ENCODE measurements at regions not wholly inside any gene's neighbourhood (a gene's known extent, or its start where the extent isn't known, plus 50 kb on each side); places are given as distances from the start of the nearest gene placed in this dataset.

GRCh38 chr9:16143947-16144890 lies 591.4 kb downstream of the CCDC171 start:
- H2BK20ac ChIP-seq (ENCODE audit: low read depth, low read length, poor library complexity, severe bottlenecking), result no peak overlapping the region
- no peak overlapping the region for H3T11ph ChIP-seq (ENCODE audit: low read length)
- H2BK12ac ChIP-seq (ENCODE audit: insufficient read length, low read depth, low read length), result no peak overlapping the region
- Mint-ChIP-seq H3K27me3 (ENCODE audit: low read depth) (no peaks in the 10 kb centered on the region), H3K36me3 (ENCODE audit: insufficient read depth in 1 of 3, low read depth in 3 of 3) (no peaks in the 10 kb centered on the region), H3K4me3 (no peak overlapping the region), H3K4me1 (peaks cover 9 to 12% of the 10 kb centered on the region in 2 experiments), H3K9me3 (no peaks in the 10 kb centered on the region; a peak in 1 of 5 replicates), H3K27ac (peak overlapping the region in 1 of 3 experiments; percentile 4; a peak in 1 of 7 replicates)
- no peaks in the 10 kb centered on the region for H3K79me2 ChIP-seq (ENCODE audit: insufficient read depth, low read length)
- no peak overlapping the region for H3K23ac ChIP-seq (ENCODE audit: insufficient read length, low read depth, low read length)
- H4K91ac ChIP-seq (ENCODE audit: insufficient read length, low read depth, low read length), result no peak overlapping the region
- no peak overlapping the region for H2BK120ac ChIP-seq (ENCODE audit: low read depth, low read length, poor library complexity, severe bottlenecking)
- H3K27ac ChIP-seq (ENCODE audit: insufficient read length, low read depth, low read length), result no peak overlapping the region
- H2AK5ac ChIP-seq (ENCODE audit: insufficient read length, low read length), result no peak overlapping the region
- no peak overlapping the region for H2BK5ac ChIP-seq (ENCODE audit: insufficient read length, low read length)
- H3K18ac ChIP-seq (ENCODE audit: insufficient read length, low read depth, low read length), result no peak overlapping the region
- H4K5ac ChIP-seq (ENCODE audit: insufficient read length, low read depth, low read length), result no peak overlapping the region
- no peak for TF ChIP-seq CTCF (conservative IDR thresholded peaks at IDR 0.05)
- H3K4me1 ChIP-seq (ENCODE audit: insufficient read depth, low read length), result no peaks in the 10 kb centered on the region
- no peak overlapping the region for H3K9ac ChIP-seq (ENCODE audit: extremely low read depth, insufficient read length, low read length)
- no peak overlapping the region for H4K8ac ChIP-seq (replicated peaks; ENCODE audit: insufficient read length, low read depth, low read length)
- no CpG with 5 or more reads among the region's 13 CpGs for WGBS (ENCODE audit: extremely low coverage, insufficient read length, low lambda C conversion rate)
- no peaks in the 10 kb centered on the region for H3K27me3 ChIP-seq (ENCODE audit: insufficient read depth, low read length)
- H4K20me1 ChIP-seq (ENCODE audit: control insufficient read depth, insufficient read depth, insufficient read length), result no peaks in the 10 kb centered on the region
- no peak overlapping the region for H2BK15ac ChIP-seq (ENCODE audit: low read depth, low read length)
- H3K79me1 ChIP-seq (ENCODE audit: insufficient read depth, low read depth, low read length, poor library complexity, severe bottlenecking), result no peaks in the 10 kb centered on the region
- H3K23me2 ChIP-seq (ENCODE audit: insufficient read length, low read depth, low read length, poor library complexity, severe bottlenecking), result no peaks in the 10 kb centered on the region
- H3K4me2 ChIP-seq (ENCODE audit: insufficient read depth, insufficient read length, low read length), result no peak overlapping the region
- no peak overlapping the region for H3K56ac ChIP-seq (ENCODE audit: insufficient read length, low read depth, low read length)
- no peak overlapping the region for H2AFZ ChIP-seq (ENCODE audit: low read length)
- DNase-seq, result no peak
- H3K9me3 ChIP-seq (ENCODE audit: control insufficient read depth, low read depth, low read length), result no peaks in the 10 kb centered on the region
- H3K4ac ChIP-seq (ENCODE audit: low read depth, low read length), result no peak overlapping the region
- no peak overlapping the region for H3K14ac ChIP-seq (ENCODE audit: insufficient read depth, low read length)
